GM23338 (cell line): ENCODE measurements at regions not wholly inside any gene's neighbourhood (a gene's known extent, or its start where the extent isn't known, plus 50 kb on each side); places are given as distances from the start of the nearest gene placed in this dataset.
A peak's percentile ranks its signal among the peaks of the same experiment; 100 is the strongest.

Source experiments
- ATAC-seq: fragments of 200-7000 bp; cut with Tn5 transposase; 3 replicates; pipeline ENCODE4 v1.9.1; 2020
- DNase-seq: peaks from one replicate; pipeline ENCODE4 v3.0.0-alpha.2; 2015; ENCODE audit warnings: low spot score
- H2AFZ ChIP-seq: fragments of 200-600 bp; sonication (generic); 2 replicates; pipeline ENCODE4 v1.8.0; 2016; ENCODE audit warnings: antibody characterized with exemption, mild to moderate bottlenecking, moderate library complexity
- H3F3A ChIP-seq: fragments of 200-600 bp; sonication (generic); replicated peaks from 2 replicates; pipeline ENCODE4 v1.8.0; 2017; ENCODE audit warnings: antibody characterized with exemption, mixed run types, low read depth
- H3K27ac ChIP-seq: fragments of 200-600 bp; sonication (generic); 2 replicates; pipeline ENCODE4 v1.6.1; 2016; ENCODE audit warnings: low read depth
- H3K27me3 ChIP-seq: fragments of 200-600 bp; sonication (generic); 2 replicates; pipeline ENCODE4 v1.8.0; 2016; ENCODE audit warnings: mild to moderate bottlenecking, mixed run types, moderate library complexity; ENCODE audit not compliant: insufficient read depth
- H3K36me3 ChIP-seq: fragments of 200-600 bp; sonication (generic); 2 replicates; pipeline ENCODE4 v1.8.0; 2016; ENCODE audit warnings: mild to moderate bottlenecking; ENCODE audit not compliant: insufficient read depth
- H3K4me1 ChIP-seq: fragments of 200-600 bp; sonication (generic); 2 replicates; pipeline ENCODE4 v1.8.0; 2016; ENCODE audit warnings: mild to moderate bottlenecking, moderate library complexity; ENCODE audit not compliant: insufficient read depth
- H3K4me2 ChIP-seq: fragments of 200-600 bp; sonication (generic); 2 replicates; pipeline ENCODE4 v1.7.1; 2017; ENCODE audit warnings: mixed run types
- H3K4me3 ChIP-seq: fragments of 200-600 bp; sonication (generic); 2 replicates; pipeline ENCODE4 v1.6.1; 2016; ENCODE audit warnings: mixed run types
- H3K79me2 ChIP-seq: fragments of 200-600 bp; sonication (generic); replicated peaks from 2 replicates; pipeline ENCODE4 v1.8.0; 2017; ENCODE audit warnings: mild to moderate bottlenecking; ENCODE audit not compliant: insufficient read depth
- H3K9me2 ChIP-seq: fragments of 200-600 bp; sonication (generic); 2 replicates; pipeline ENCODE4 v1.8.0; 2017; ENCODE audit not compliant: insufficient read depth
- H4K20me1 ChIP-seq: fragments of 200-600 bp; sonication (generic); replicated peaks from 2 replicates; pipeline ENCODE4 v1.8.0; 2017; ENCODE audit warnings: mild to moderate bottlenecking; ENCODE audit not compliant: insufficient read depth
- H3K27ac Mint-ChIP-seq: 2 replicates; pipeline ENCODE4 v1.8.0; 2020; ENCODE audit warnings: inconsistent platforms, mild to moderate bottlenecking, moderate library complexity, mixed read lengths
- H3K27me3 Mint-ChIP-seq: 3 replicates; pipeline ENCODE4 v1.8.0; 2022; ENCODE audit warnings: low read depth, mild to moderate bottlenecking, moderate library complexity, mixed read lengths, inconsistent platforms; ENCODE audit not compliant: insufficient read depth, poor library complexity
- H3K36me3 Mint-ChIP-seq: 3 replicates; pipeline ENCODE4 v1.8.0; 2021; ENCODE audit warnings: low read depth, mild to moderate bottlenecking, inconsistent platforms, moderate library complexity, mixed read lengths
- H3K4me1 Mint-ChIP-seq: 3 replicates; pipeline ENCODE4 v1.8.0; 2020; ENCODE audit warnings: mild to moderate bottlenecking, inconsistent platforms, mixed read lengths
- H3K4me3 Mint-ChIP-seq: 3 replicates; pipeline ENCODE4 v1.8.0; 2021; ENCODE audit warnings: moderate library complexity, mild to moderate bottlenecking, inconsistent platforms, mixed read lengths
- H3K9me3 Mint-ChIP-seq: 3 replicates; pipeline ENCODE4 v1.8.0; 2020; ENCODE audit warnings: moderate library complexity, mild to moderate bottlenecking, inconsistent platforms, mixed read lengths
- CTCF ChIP-seq, 2 experiments: fragments of 200-600 bp in 1 of 2; sonication (generic) in 1 of 2; conservative IDR thresholded peaks; 2 replicates each; pipeline versions ENCODE4 v1.5.1 to v1.6.1; 2016 to 2017; ENCODE audit warnings: antibody characterized with exemption in 2 of 2, low read depth in 2 of 2, mild to moderate bottlenecking in 2 of 2, moderate library complexity in 1 of 2
- ETS1 ChIP-seq: IDR thresholded peaks from 2 replicates; pipeline ENCODE4 v1.6.1; 2016; ENCODE audit warnings: antibody characterized with exemption
- POLR2AphosphoS5 ChIP-seq: IDR thresholded peaks from 2 replicates; pipeline ENCODE4 v1.6.1; 2016; ENCODE audit warnings: antibody characterized with exemption, low read depth
- REST ChIP-seq: IDR thresholded peaks from one replicate; pipeline ENCODE4 v1.6.1; 2018; ENCODE audit warnings: antibody characterized with exemption; ENCODE audit not compliant: unreplicated experiment
- STAT1 ChIP-seq: IDR thresholded peaks from one replicate; pipeline ENCODE4 v1.6.1; 2016; ENCODE audit warnings: antibody characterized with exemption; ENCODE audit not compliant: unreplicated experiment
- ZNF331 ChIP-seq: fragments of 250-450 bp; sonication (Bioruptor Pico); IDR thresholded peaks from 2 replicates; pipeline ENCODE4 v1.5.0; 2020; ENCODE audit warnings: low read depth, mild to moderate bottlenecking, moderate library complexity
- ZNF462 ChIP-seq: fragments of 250-450 bp; sonication (Bioruptor Pico); IDR thresholded peaks from 2 replicates; pipeline ENCODE4 v1.5.0; 2020; ENCODE audit warnings: mild to moderate bottlenecking, moderate library complexity

GRCh38 chr2:65710779-65711295 lies 278.4 kb upstream of the SPRED2 start:
- Histone ChIP-seq H3K79me2 (no peaks in the 10 kb centered on the region), H3K4me3 (no peak overlapping the region), H3K4me1 (no peaks in the 10 kb centered on the region), H3K4me2 (no peak overlapping the region), H3K36me3 (no peaks in the 10 kb centered on the region), H3K27me3 (no peaks in the 10 kb centered on the region), H3K27ac (no peak overlapping the region), H3K9me2 (0 out of 2 replicates have a peak, but pooled peaks cover 3% of the 10 kb centered on the region), H2AFZ (no peak overlapping the region), H3F3A (no peaks in the 10 kb centered on the region), H4K20me1 (no peaks in the 10 kb centered on the region)
- DNase-seq (peak; percentile 71), ATAC-seq (peak; percentile 77)
- TF ChIP-seq ETS1 = no peak
- peak; percentile 70 to 79 for TF ChIP-seq CTCF (conservative IDR thresholded peaks at IDR 0.05; ENCODE audit: low read depth in 2 of 2)
- Mint-ChIP-seq H3K4me1 (no peaks in the 10 kb centered on the region; the same call in 2 of the 3 replicates), H3K27ac (no peak overlapping the region), H3K36me3 (no peaks in the 10 kb centered on the region), H3K27me3 (no peaks in the 10 kb centered on the region), H3K4me3 (no peak overlapping the region), H3K9me3 (no peaks in the 10 kb centered on the region)

GRCh38 chr2:65710356-65710755 lies 278.0 kb upstream of the SPRED2 start:
- H2AFZ ChIP-seq = no peak overlapping the region
- 0 out of 2 replicates have a peak, but pooled peaks cover 3% of the 10 kb centered on the region for H3K9me2 ChIP-seq
- H3K4me2 ChIP-seq = no peak overlapping the region
- no peak for DNase-seq
- H3K4me1 ChIP-seq = no peaks in the 10 kb centered on the region
- Mint-ChIP-seq H3K9me3 (no peaks in the 10 kb centered on the region), H3K27ac (no peak overlapping the region), H3K27me3 (no peaks in the 10 kb centered on the region), H3K4me1 (no peaks in the 10 kb centered on the region; the same call in 2 of the 3 replicates), H3K36me3 (no peaks in the 10 kb centered on the region), H3K4me3 (no peak overlapping the region)
- no peak for ATAC-seq
- no peak overlapping the region for H3K27ac ChIP-seq
- no peaks in the 10 kb centered on the region for H3K27me3 ChIP-seq
- no peaks in the 10 kb centered on the region for H3K36me3 ChIP-seq
- H3F3A ChIP-seq = no peaks in the 10 kb centered on the region
- no peaks in the 10 kb centered on the region for H4K20me1 ChIP-seq
- no peak overlapping the region for H3K4me3 ChIP-seq
- no peaks in the 10 kb centered on the region for H3K79me2 ChIP-seq
- TF ChIP-seq ETS1 (no peak), POLR2AphosphoS5 (no peak), STAT1 (no peak), REST (no peak), ZNF462 (CRISPR knock-in tag) (no peak), ZNF331 (no peak)
